ENCODE measurements at regions not wholly inside any gene's neighbourhood (a gene's known extent, or its start where the extent isn't known, plus 50 kb on each side); places are given as distances from the start of the nearest gene placed in this dataset.

- no peaks in the 10 kb centered on the region for H3K9me1 ChIP-seq (ENCODE audit: insufficient read depth, low read length)
- no peaks in the 10 kb centered on the region for H3K79me1 ChIP-seq (ENCODE audit: low read depth in 1 of 2, low read length in 2 of 2)
- H2AK9ac ChIP-seq (replicated peaks; ENCODE audit: low read depth, low read length, poor library complexity), result no peak overlapping the region
- no peak overlapping the region for H3K27ac ChIP-seq (ENCODE audit: insufficient read depth, low read length)
- dilution Hi-C loops (cut with HindIII; ENCODE audit: low sequenced_read_pairs, unreplicated experiment), result no loop called here
- no peak overlapping the region for H3K4ac ChIP-seq (ENCODE audit: low read depth, low read length)
- H2BK5ac ChIP-seq (ENCODE audit: low read depth, low read length, poor library complexity, severe bottlenecking), result no peak overlapping the region
- H3K14ac ChIP-seq (replicated peaks; ENCODE audit: low read depth, low read length), result no peak overlapping the region
- CTCF ChIA-PET, result no interaction called here
- DNase-seq (no peak), ATAC-seq (ENCODE audit: low read depth) (no peak)
- no peak overlapping the region for H2AK5ac ChIP-seq (ENCODE audit: low read depth, low read length)
- in situ Hi-C loops (cut with MboI; ENCODE audit: low sequenced_read_pairs), result no loop called here
- intact Hi-C loops (cut with micrococcal nuclease), result no loop called here
- H3K4me3 ChIP-seq (ENCODE audit: insufficient read depth, low read depth, low read length), result no peak overlapping the region
- H3K23ac ChIP-seq (ENCODE audit: low read depth, low read length), result no peak overlapping the region
- no peak overlapping the region for H3K18ac ChIP-seq (ENCODE audit: low read depth, low read length)
- 53% methylated on average over 10 of the region's 13 CpGs; no CpG with 5 or more reads in 1 of the 2 experiments for WGBS, 2 experiments (ENCODE audit: extremely low coverage in 2 of 2, insufficient read length in 1 of 2)
- H4K91ac ChIP-seq (ENCODE audit: insufficient read depth, low read depth, low read length), result no peak overlapping the region
- TF ChIP-seq MAFK (IDR thresholded peaks at IDR 0.05; ENCODE audit: low read depth, low read length) (no peak), NFE2L2 (IDR thresholded peaks at IDR 0.05; ENCODE audit: low read depth, low read length) (no peak), RFX5 (IDR thresholded peaks at IDR 0.05; ENCODE audit: low read depth, low read length) (no peak), FOS (IDR thresholded peaks at IDR 0.05; ENCODE audit: low read depth, low read length) (no peak), POLR2A (IDR thresholded peaks at IDR 0.05; ENCODE audit: low read depth, low read length) (no peak), CHD1 (IDR thresholded peaks at IDR 0.05; ENCODE audit: low read depth, low read length) (no peak), RCOR1 (IDR thresholded peaks at IDR 0.05; ENCODE audit: insufficient replicate concordance, low read length) (no peak), RAD21 (IDR thresholded peaks at IDR 0.05; ENCODE audit: low read length) (no peak)
- H4K20me1 ChIP-seq (ENCODE audit: insufficient read depth, low read length), result no peaks in the 10 kb centered on the region
- POLR2A ChIA-PET (ENCODE audit: unreplicated experiment), result no interaction called here
- H2AFZ ChIP-seq (replicated peaks; ENCODE audit: low read length, poor library complexity), result no peak overlapping the region
- no peaks in the 10 kb centered on the region for H3K27me3 ChIP-seq (ENCODE audit: control insufficient read depth, insufficient read depth, low read length)
- H2BK15ac ChIP-seq (ENCODE audit: low read depth, low read length), result no peak overlapping the region
- H3K4me2 ChIP-seq (ENCODE audit: low read depth, low read length), result no peak overlapping the region
- no peak overlapping the region for H3K56ac ChIP-seq (ENCODE audit: extremely low read depth, insufficient read depth, low read length)
- H4K5ac ChIP-seq (ENCODE audit: low read depth, low read length), result no peak overlapping the region
- no peak overlapping the region for H2BK120ac ChIP-seq (ENCODE audit: low read depth, low read length)
- H2BK20ac ChIP-seq (ENCODE audit: low read depth, low read length), result no peak overlapping the region
- H4K8ac ChIP-seq (ENCODE audit: low read depth in 2 of 2, low read length in 2 of 2), result no peak overlapping the region
- peaks cover 41% of the 10 kb centered on the region for H3K9me3 ChIP-seq (ENCODE audit: control insufficient read depth, insufficient read depth, low read length)
- no peaks in the 10 kb centered on the region for H3K36me3 ChIP-seq (ENCODE audit: control insufficient read depth, insufficient read depth, low read length)
- no TSS peak for BruUV-seq (replicated peaks)
- no peak overlapping the region for H3K9ac ChIP-seq (ENCODE audit: low read depth, low read length)
- H3K4me1 ChIP-seq (ENCODE audit: control insufficient read depth, insufficient read depth, low read length), result no peaks in the 10 kb centered on the region
Observed at GRCh38 chr22:49435596-49435995, 392.1 kb downstream of the BRD1 start.

All from IMR-90 (cell line).